ENCODE measurements at regions not wholly inside any gene's neighbourhood (a gene's known extent, or its start where the extent isn't known, plus 50 kb on each side); places are given as distances from the start of the nearest gene placed in this dataset.

DNA sequence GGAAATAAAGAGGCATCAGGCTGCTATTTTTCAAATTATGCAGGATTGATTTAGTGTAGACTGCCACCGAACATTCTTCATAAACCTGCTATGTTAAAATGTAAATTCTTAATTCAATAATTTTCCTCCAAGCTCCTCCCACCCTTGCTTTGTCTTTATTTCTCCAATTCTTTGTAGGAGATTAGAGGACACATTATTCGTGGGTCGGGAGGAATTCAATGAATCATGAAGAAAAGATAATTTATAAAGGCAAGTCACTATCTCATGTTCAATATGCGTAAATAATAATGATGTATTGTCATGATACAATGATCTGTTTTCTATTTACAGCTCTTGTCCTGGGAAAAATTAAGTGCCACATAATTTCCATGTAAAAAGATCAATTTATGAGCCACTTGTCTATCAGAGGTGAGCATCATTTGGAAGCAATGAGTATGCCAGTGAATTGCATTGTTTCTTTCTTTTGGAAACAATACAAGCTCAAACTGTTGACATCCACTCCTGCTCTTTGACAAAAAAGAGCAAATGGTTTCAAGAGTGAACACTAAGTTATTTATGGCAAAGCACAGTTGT lies 148.0 kb upstream of the MITF start:
- TF ChIP-seq CBFB (CRISPR knock-in tag; IDR thresholded peaks at IDR 0.05; ENCODE audit: low read depth) = no peak
- no peak for TF ChIP-seq ATF3 (CRISPR knock-in tag; conservative IDR thresholded peaks at IDR 0.05)
- TF ChIP-seq FOXP4 (CRISPR knock-in tag; IDR thresholded peaks at IDR 0.05) = no peak
- TF ChIP-seq, protein P1, sequence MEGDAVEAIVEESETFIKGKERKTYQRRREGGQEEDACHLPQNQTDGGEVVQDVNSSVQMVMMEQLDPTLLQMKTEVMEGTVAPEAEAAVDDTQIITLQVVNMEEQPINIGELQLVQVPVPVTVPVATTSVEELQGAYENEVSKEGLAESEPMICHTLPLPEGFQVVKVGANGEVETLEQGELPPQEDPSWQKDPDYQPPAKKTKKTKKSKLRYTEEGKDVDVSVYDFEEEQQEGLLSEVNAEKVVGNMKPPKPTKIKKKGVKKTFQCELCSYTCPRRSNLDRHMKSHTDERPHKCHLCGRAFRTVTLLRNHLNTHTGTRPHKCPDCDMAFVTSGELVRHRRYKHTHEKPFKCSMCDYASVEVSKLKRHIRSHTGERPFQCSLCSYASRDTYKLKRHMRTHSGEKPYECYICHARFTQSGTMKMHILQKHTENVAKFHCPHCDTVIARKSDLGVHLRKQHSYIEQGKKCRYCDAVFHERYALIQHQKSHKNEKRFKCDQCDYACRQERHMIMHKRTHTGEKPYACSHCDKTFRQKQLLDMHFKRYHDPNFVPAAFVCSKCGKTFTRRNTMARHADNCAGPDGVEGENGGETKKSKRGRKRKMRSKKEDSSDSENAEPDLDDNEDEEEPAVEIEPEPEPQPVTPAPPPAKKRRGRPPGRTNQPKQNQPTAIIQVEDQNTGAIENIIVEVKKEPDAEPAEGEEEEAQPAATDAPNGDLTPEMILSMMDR (IDR thresholded peaks at IDR 0.05) = no peak
- TF ChIP-seq, protein P2, sequence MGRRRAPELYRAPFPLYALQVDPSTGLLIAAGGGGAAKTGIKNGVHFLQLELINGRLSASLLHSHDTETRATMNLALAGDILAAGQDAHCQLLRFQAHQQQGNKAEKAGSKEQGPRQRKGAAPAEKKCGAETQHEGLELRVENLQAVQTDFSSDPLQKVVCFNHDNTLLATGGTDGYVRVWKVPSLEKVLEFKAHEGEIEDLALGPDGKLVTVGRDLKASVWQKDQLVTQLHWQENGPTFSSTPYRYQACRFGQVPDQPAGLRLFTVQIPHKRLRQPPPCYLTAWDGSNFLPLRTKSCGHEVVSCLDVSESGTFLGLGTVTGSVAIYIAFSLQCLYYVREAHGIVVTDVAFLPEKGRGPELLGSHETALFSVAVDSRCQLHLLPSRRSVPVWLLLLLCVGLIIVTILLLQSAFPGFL (CRISPR knock-in tag; IDR thresholded peaks at IDR 0.05; ENCODE audit: borderline replicate concordance) = no peak
- TF ChIP-seq, protein P3, sequence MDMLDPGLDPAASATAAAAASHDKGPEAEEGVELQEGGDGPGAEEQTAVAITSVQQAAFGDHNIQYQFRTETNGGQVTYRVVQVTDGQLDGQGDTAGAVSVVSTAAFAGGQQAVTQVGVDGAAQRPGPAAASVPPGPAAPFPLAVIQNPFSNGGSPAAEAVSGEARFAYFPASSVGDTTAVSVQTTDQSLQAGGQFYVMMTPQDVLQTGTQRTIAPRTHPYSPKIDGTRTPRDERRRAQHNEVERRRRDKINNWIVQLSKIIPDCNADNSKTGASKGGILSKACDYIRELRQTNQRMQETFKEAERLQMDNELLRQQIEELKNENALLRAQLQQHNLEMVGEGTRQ (CRISPR knock-in tag; IDR thresholded peaks at IDR 0.05) = no peak
- no peak for TF ChIP-seq ELF4 (CRISPR knock-in tag; IDR thresholded peaks at IDR 0.05; ENCODE audit: low read depth)

Data from WTC11 (cell line).